SK-MEL-5 (cell line): ENCODE measurements at regions not wholly inside any gene's neighbourhood (a gene's known extent, or its start where the extent isn't known, plus 50 kb on each side); places are given as distances from the start of the nearest gene placed in this dataset.
"Not testable (repeated sequence)": the region's sequence is repeated elsewhere in the genome, so short reads cannot be mapped to it uniquely, and the experiment has no call there.

Source experiments
- DNase-seq: peaks from one replicate; pipeline ENCODE4 v3.0.0-alpha.2; 2016; ENCODE audit warnings: low read depth, low spot score
- in situ Hi-C: cut with HindIII; loops from 2 replicates; pipeline ENCODE4 v1.10.0; 2016; ENCODE audit warnings: low sequenced_read_pairs, high pct_unique_total_duplicates, low pct_unique_long_range_greater_than_20kb

- in situ Hi-C loops = no loop called here
Measured at GRCh38 chr4:60605646-60606354, 594.3 kb upstream of the ADGRL3 start.

GRCh38 chr4:60611762-60612496, 588.2 kb upstream of the ADGRL3 start:
- DNase-seq = no peak
- in situ Hi-C loops = no loop called here

More at GRCh38 chr4:60605646-60606354, 594.3 kb upstream of the ADGRL3 start:
- DNase-seq = no peak

GRCh38 chr4:60617731-60618130, 582.4 kb upstream of the ADGRL3 start:
- DNase-seq = no peak
- in situ Hi-C loops = no loop called here

- DNase-seq = no peak
- in situ Hi-C loops = no loop called here
Measured at GRCh38 chr4:60619531-60620305, 580.4 kb upstream of the ADGRL3 start.

GRCh38 chr4:60637976-60638375, 562.1 kb upstream of the ADGRL3 start:
- in situ Hi-C loops = no loop called here
- no peak for DNase-seq

GRCh38 chr4:60648774-60649173, 551.4 kb upstream of the ADGRL3 start:
- in situ Hi-C loops = no loop called here
- DNase-seq = no peak

- DNase-seq = no peak
- in situ Hi-C loops = no loop called here
Measured at GRCh38 chr4:60652933-60653332, 547.2 kb upstream of the ADGRL3 start.

GRCh38 chr4:60655356-60655755, 544.8 kb upstream of the ADGRL3 start:
- in situ Hi-C loops = no loop called here
- no peak for DNase-seq

- DNase-seq = peak; percentile 0
- in situ Hi-C loops = no loop called here
Measured at GRCh38 chr4:60656171-60656570, 544.0 kb upstream of the ADGRL3 start.

- DNase-seq = no peak
- in situ Hi-C loops = no loop called here
Measured at GRCh38 chr4:60657041-60657440, 543.1 kb upstream of the ADGRL3 start.

- in situ Hi-C loops = no loop called here
- no peak for DNase-seq
Measured at GRCh38 chr4:60657807-60658206, 542.3 kb upstream of the ADGRL3 start.

GRCh38 chr4:60663769-60664168, 536.4 kb upstream of the ADGRL3 start:
- DNase-seq = no peak
- in situ Hi-C loops = no loop called here

- DNase-seq = no peak
- in situ Hi-C loops = no loop called here
Measured at GRCh38 chr4:60682901-60683300, 517.2 kb upstream of the ADGRL3 start.

GRCh38 chr4:60683357-60683756, 516.8 kb upstream of the ADGRL3 start:
- in situ Hi-C loops = no loop called here
- no peak for DNase-seq

- in situ Hi-C loops = no loop called here
- no peak for DNase-seq
Measured at GRCh38 chr4:60683973-60684372, 516.2 kb upstream of the ADGRL3 start.

- in situ Hi-C loops = not testable (repeated sequence)
Measured at GRCh38 chr4:60696062-60696461, 504.1 kb upstream of the ADGRL3 start.

GRCh38 chr4:60709061-60709460, 491.1 kb upstream of the ADGRL3 start:
- no peak for DNase-seq
- in situ Hi-C loops = no loop called here

More at GRCh38 chr4:60696062-60696461, 504.1 kb upstream of the ADGRL3 start:
- DNase-seq = not testable (repeated sequence)

- DNase-seq = no peak
- in situ Hi-C loops = no loop called here
Measured at GRCh38 chr4:60718874-60719273, 481.3 kb upstream of the ADGRL3 start.
